MCF 10A (cell line): ENCODE measurements at regions not wholly inside any gene's neighbourhood (a gene's known extent, or its start where the extent isn't known, plus 50 kb on each side); places are given as distances from the start of the nearest gene placed in this dataset.
A peak's percentile ranks its signal among the peaks of the same experiment; 100 is the strongest.

Source experiments
- BruUV-seq: library from RNA; stranded (reverse); fragments of 400-500 nt; replicated peaks from 2 replicates; lab custom pipeline; 2021; lab: Mats Ljungman, UMichigan
- CTCF ChIA-PET: fragments of 300-600 bp; sonication (Branson Sonifier 250); formaldehyde crosslinking; extraction: SDS; loops from one replicate; lab custom pipeline; 2021; ENCODE audit warnings: antibody characterized with exemption, inconsistent platforms; lab: Yijun Ruan, JAX
- POLR2A ChIA-PET: fragments of 300-600, 350-650 bp; sonication (Branson Sonifier 250); formaldehyde crosslinking; extraction: SDS; loops from one replicate; lab custom pipeline; 2020; ENCODE audit warnings: antibody characterized with exemption, inconsistent platforms; lab: Yijun Ruan, JAX
- DNase-seq: peaks from one replicate; pipeline ENCODE4 v3.0.0-alpha.2; 2018; ENCODE audit not compliant: unreplicated experiment
- H3K27ac Mint-ChIP-seq: one replicate; pipeline ENCODE4 v1.8.0; 2022; ENCODE audit warnings: mild to moderate bottlenecking, low read depth, mixed read lengths; ENCODE audit not compliant: unreplicated experiment
- H3K27me3 Mint-ChIP-seq: one replicate; pipeline ENCODE4 v1.8.0; 2022; ENCODE audit warnings: mixed read lengths; ENCODE audit not compliant: insufficient read depth, unreplicated experiment
- H3K36me3 Mint-ChIP-seq: one replicate; pipeline ENCODE4 v1.8.0; 2022; ENCODE audit warnings: mild to moderate bottlenecking, moderate library complexity, mixed read lengths; ENCODE audit not compliant: insufficient read depth, unreplicated experiment
- H3K4me1 Mint-ChIP-seq: one replicate; pipeline ENCODE4 v1.8.0; 2022; ENCODE audit warnings: mixed read lengths; ENCODE audit not compliant: insufficient read depth, unreplicated experiment
- H3K4me3 Mint-ChIP-seq: one replicate; pipeline ENCODE4 v1.8.0; 2022; ENCODE audit warnings: mild to moderate bottlenecking, moderate library complexity, mixed read lengths; ENCODE audit not compliant: unreplicated experiment
- H3K9me3 Mint-ChIP-seq: one replicate; pipeline ENCODE4 v1.8.0; 2022; ENCODE audit warnings: mixed read lengths; ENCODE audit not compliant: unreplicated experiment
- CTCF ChIP-seq: fragments of 200-600 bp; IDR thresholded peaks from one replicate; pipeline ENCODE4 v1.8.0; 2022; ENCODE audit warnings: antibody characterized with exemption, mild to moderate bottlenecking; ENCODE audit not compliant: unreplicated experiment
- intact Hi-C: fragments of 100-400 bp; cut with micrococcal nuclease; formaldehyde crosslinking; loops from 2 replicates; pipeline ENCODE4 v1.14.1; 2022

- Mint-ChIP-seq H3K36me3 (no peaks in the 10 kb centered on the region), H3K27ac (peak overlapping the region; percentile 73), H3K9me3 (no peaks in the 10 kb centered on the region), H3K27me3 (peaks cover 32% of the 10 kb centered on the region), H3K4me1 (peaks cover 6% of the 10 kb centered on the region), H3K4me3 (peak overlapping the region; percentile 29)
- intact Hi-C loops: loop anchor here (1.0 to 10.0 kb wide), 5 partner anchors 110 to 484 kb away; no protein-coding TSS in a partner anchor
- ChIA-PET CTCF (interaction anchor here (0.5 to 1.1 kb wide), 6 partner anchors 14 to 381 kb away, joined by 3 to 4 read pairs (median 3); no protein-coding TSS in a partner anchor), POLR2A (interaction anchor here (0.6 to 1.1 kb wide), 5 partner anchors 110 to 481 kb away, joined by 3 to 4 read pairs (median 3); partner anchors contain the start of gene TBL1X)
- no TSS peak for BruUV-seq
- peak; percentile 78 for DNase-seq
- no peak for TF ChIP-seq CTCF
Observed at GRCh38 chrX:9352694-9353411, 112.0 kb upstream of the TBL1X start.

GRCh38 chrX:9354918-9355317, 109.9 kb upstream of the TBL1X start:
- Mint-ChIP-seq H3K36me3 (no peaks in the 10 kb centered on the region), H3K27ac (no peak overlapping the region), H3K9me3 (no peaks in the 10 kb centered on the region), H3K4me1 (peaks cover 6% of the 10 kb centered on the region), H3K27me3 (peaks cover 23% of the 10 kb centered on the region), H3K4me3 (no peak overlapping the region)
- no peak for DNase-seq
- POLR2A ChIA-PET: no interaction called here
- BruUV-seq: no TSS peak
- intact Hi-C loops: loop anchor here (5.0 to 10.0 kb wide), 2 partner anchors 193 to 210 kb away; no protein-coding TSS in a partner anchor
- CTCF ChIA-PET: no interaction called here
- TF ChIP-seq CTCF: no peak

- H3K27ac Mint-ChIP-seq: no peak overlapping the region
- H3K4me3 Mint-ChIP-seq: no peak overlapping the region
- no peak for TF ChIP-seq CTCF
- CTCF ChIA-PET: no interaction called here
- no peaks in the 10 kb centered on the region for H3K36me3 Mint-ChIP-seq
- intact Hi-C loops: loop anchor here (10.0 kb wide), 1 partner anchor 209 kb away; no protein-coding TSS in a partner anchor
- H3K27me3 Mint-ChIP-seq: peaks cover 22% of the 10 kb centered on the region
- H3K4me1 Mint-ChIP-seq: peaks cover 6% of the 10 kb centered on the region
- POLR2A ChIA-PET: no interaction called here
- no peak for DNase-seq
- H3K9me3 Mint-ChIP-seq: no peaks in the 10 kb centered on the region
- BruUV-seq: no TSS peak
Observed at GRCh38 chrX:9355739-9356138, 109.1 kb upstream of the TBL1X start.

- ChIA-PET POLR2A (no interaction called here), CTCF (no interaction called here)
- no peak for DNase-seq
- peaks cover 22% of the 10 kb centered on the region for H3K27me3 Mint-ChIP-seq
- H3K4me3 Mint-ChIP-seq: no peak overlapping the region
- TF ChIP-seq CTCF: no peak
- no peaks in the 10 kb centered on the region for H3K36me3 Mint-ChIP-seq
- peaks cover 6% of the 10 kb centered on the region for H3K4me1 Mint-ChIP-seq
- no TSS peak for BruUV-seq
- intact Hi-C loops: loop anchor here (10.0 kb wide), 1 partner anchor 208 kb away; no protein-coding TSS in a partner anchor
- H3K27ac Mint-ChIP-seq: no peak overlapping the region
- no peaks in the 10 kb centered on the region for H3K9me3 Mint-ChIP-seq
Observed at GRCh38 chrX:9356846-9357245, 108.0 kb upstream of the TBL1X start.
